ENCODE measurements at regions not wholly inside any gene's neighbourhood (a gene's known extent, or its start where the extent isn't known, plus 50 kb on each side); places are given as distances from the start of the nearest gene placed in this dataset.

DNA sequence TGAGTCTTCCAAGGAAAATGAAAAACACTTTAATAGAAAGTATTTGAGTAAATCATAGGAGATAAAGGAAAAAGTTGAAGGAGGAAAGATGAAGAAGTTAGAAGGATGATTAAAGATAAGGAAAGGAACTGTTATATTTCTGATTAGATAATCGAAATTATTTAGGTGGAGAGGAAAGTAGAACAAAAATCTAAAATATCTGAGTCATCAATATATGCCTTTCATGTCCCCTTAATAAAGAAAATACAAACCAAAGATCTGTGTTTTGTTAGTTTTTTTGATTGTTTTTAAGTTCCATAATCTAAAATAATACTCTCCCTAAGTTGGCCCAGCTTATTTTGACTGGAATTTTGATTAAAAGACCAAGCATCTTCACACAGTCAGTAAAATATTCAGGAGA lies 412.9 kb upstream of the DDX18 start:
- H3K4me2 ChIP-seq (ENCODE audit: low read depth, low read length), result no peak overlapping the region
- H3K4me1 ChIP-seq (ENCODE audit: control insufficient read depth, insufficient read depth, low read length), result no peaks in the 10 kb centered on the region
- no peak for TF ChIP-seq RFX5 (IDR thresholded peaks at IDR 0.05; ENCODE audit: low read depth, low read length)
- TF ChIP-seq MAFK (IDR thresholded peaks at IDR 0.05; ENCODE audit: low read depth, low read length), result peak; percentile 60
- TF ChIP-seq POLR2A (IDR thresholded peaks at IDR 0.05; ENCODE audit: low read depth, low read length), result no peak
- no peak for TF ChIP-seq SMC3 (IDR thresholded peaks at IDR 0.05; ENCODE audit: low read depth, low read length)
- H3K9ac ChIP-seq (ENCODE audit: low read depth, low read length), result no peak overlapping the region
- DNase-seq, result no peak
- no CpG with 5 or more reads among the region's 1 CpG for WGBS, 2 experiments (ENCODE audit: extremely low coverage in 2 of 2, insufficient read length in 1 of 2)
- H4K8ac ChIP-seq (ENCODE audit: low read depth in 2 of 2, low read length in 2 of 2), result no peak overlapping the region
- BruUV-seq (replicated peaks), result no TSS peak
- H3K23ac ChIP-seq (ENCODE audit: low read depth, low read length), result no peak overlapping the region
- H3K9me1 ChIP-seq (ENCODE audit: insufficient read depth, low read length), result no peaks in the 10 kb centered on the region
- H2AK5ac ChIP-seq (ENCODE audit: low read depth, low read length), result no peak overlapping the region
- no peak overlapping the region for H3K14ac ChIP-seq (replicated peaks; ENCODE audit: low read depth, low read length)
- H2AK9ac ChIP-seq (replicated peaks; ENCODE audit: low read depth, low read length, poor library complexity), result no peak overlapping the region
- POLR2A ChIA-PET (ENCODE audit: unreplicated experiment), result no interaction called here
- in situ Hi-C loops (cut with MboI; ENCODE audit: low sequenced_read_pairs) (no loop called here), dilution Hi-C loops (cut with HindIII; ENCODE audit: low sequenced_read_pairs, unreplicated experiment) (no loop called here), intact Hi-C loops (cut with micrococcal nuclease) (no loop called here)
- H3K4ac ChIP-seq (ENCODE audit: low read depth, low read length), result no peak overlapping the region
- H2BK20ac ChIP-seq (ENCODE audit: low read depth, low read length), result no peak overlapping the region
- H4K20me1 ChIP-seq (ENCODE audit: insufficient read depth, low read length), result no peaks in the 10 kb centered on the region
- H4K91ac ChIP-seq (ENCODE audit: insufficient read depth, low read depth, low read length), result no peak overlapping the region
- no peak overlapping the region for H2AFZ ChIP-seq (replicated peaks; ENCODE audit: low read length, poor library complexity)
- H3K56ac ChIP-seq (ENCODE audit: extremely low read depth, insufficient read depth, low read length), result no peak overlapping the region
- peaks cover 3% of the 10 kb centered on the region; the same call in 1 of the 2 replicates for H3K9me3 ChIP-seq (ENCODE audit: control insufficient read depth, insufficient read depth, low read length)
- no peak for ATAC-seq (ENCODE audit: low read depth)
- no peak overlapping the region for H2BK15ac ChIP-seq (ENCODE audit: low read depth, low read length)
- H3K18ac ChIP-seq (ENCODE audit: low read depth, low read length), result no peak overlapping the region
- H2BK120ac ChIP-seq (ENCODE audit: low read depth, low read length), result no peak overlapping the region
- H3K4me3 ChIP-seq (ENCODE audit: insufficient read depth, low read depth, low read length), result no peak overlapping the region
- no peaks in the 10 kb centered on the region for H3K27me3 ChIP-seq (ENCODE audit: control insufficient read depth, insufficient read depth, low read length)
- CTCF ChIA-PET, result no interaction called here
- H3K79me1 ChIP-seq (ENCODE audit: low read depth in 1 of 2, low read length in 2 of 2), result no peaks in the 10 kb centered on the region
- H3K27ac ChIP-seq (ENCODE audit: insufficient read depth, low read length), result no peak overlapping the region
- H3K36me3 ChIP-seq (ENCODE audit: control insufficient read depth, insufficient read depth, low read length), result no peaks in the 10 kb centered on the region
- H2BK5ac ChIP-seq (ENCODE audit: low read depth, low read length, poor library complexity, severe bottlenecking), result no peak overlapping the region
- no peak overlapping the region for H4K5ac ChIP-seq (ENCODE audit: low read depth, low read length)
